ENCODE measurements at regions not wholly inside any gene's neighbourhood (a gene's known extent, or its start where the extent isn't known, plus 50 kb on each side); places are given as distances from the start of the nearest gene placed in this dataset.
"Not testable (repeated sequence)": the region's sequence is repeated elsewhere in the genome, so short reads cannot be mapped to it uniquely, and the experiment has no call there.

- Histone ChIP-seq H3K4me2 (ENCODE audit: low read depth, low read length, poor library complexity, severe bottlenecking) (no peak overlapping the region), H3K4me3 (ENCODE audit: insufficient read depth, low read length, poor library complexity, severe bottlenecking) (no peak overlapping the region), H3K27ac (ENCODE audit: low read depth, low read length) (no peak overlapping the region), H3K9ac (ENCODE audit: low read length) (no peak overlapping the region), H3K9me3 (ENCODE audit: insufficient read depth, low read length) (no peaks in the 10 kb centered on the region), H3K27me3 (ENCODE audit: low read length) (no peaks in the 10 kb centered on the region), H3K79me2 (ENCODE audit: insufficient read depth, low read length) (no peaks in the 10 kb centered on the region), H2AFZ (ENCODE audit: low read depth, low read length, severe bottlenecking) (no peak overlapping the region), H4K20me1 (ENCODE audit: low read depth, low read length) (no peaks in the 10 kb centered on the region), H3K36me3 (ENCODE audit: low read length) (no peaks in the 10 kb centered on the region), H3F3A (ENCODE audit: insufficient read depth) (no peaks in the 10 kb centered on the region), H3K9me2 (replicated peaks; ENCODE audit: insufficient read depth, low read length) (no peaks in the 10 kb centered on the region)
- TF ChIP-seq CTCF (IDR thresholded peaks at IDR 0.05; ENCODE audit: insufficient read depth, low read length, poor library complexity, severe bottlenecking) (no peak), EZH2phosphoT487 (conservative IDR thresholded peaks at IDR 0.05; ENCODE audit: low read length) (no peak)
Observed at GRCh38 chr3:22843854-22844253, 359.3 kb upstream of the UBE2E2 start.

GRCh38 chr3:22846566-22846965, 356.6 kb upstream of the UBE2E2 start:
- H3K4me2 ChIP-seq (ENCODE audit: low read depth, low read length, poor library complexity, severe bottlenecking) = no peak overlapping the region

GRCh38 chr3:22849583-22849982, 353.5 kb upstream of the UBE2E2 start:
- H3F3A ChIP-seq (ENCODE audit: insufficient read depth); H3K9me2 ChIP-seq (replicated peaks; ENCODE audit: insufficient read depth, low read length); H3K4me3 ChIP-seq (ENCODE audit: insufficient read depth, low read length, poor library complexity, severe bottlenecking); H3K79me2 ChIP-seq (ENCODE audit: insufficient read depth, low read length); H3K27me3 ChIP-seq (ENCODE audit: low read length); H2AFZ ChIP-seq (ENCODE audit: low read depth, low read length, severe bottlenecking); H3K9ac ChIP-seq (ENCODE audit: low read length); H3K9me3 ChIP-seq (ENCODE audit: insufficient read depth, low read length); H4K20me1 ChIP-seq (ENCODE audit: low read depth, low read length); H3K27ac ChIP-seq (ENCODE audit: low read depth, low read length); H3K4me2 ChIP-seq (ENCODE audit: low read depth, low read length, poor library complexity, severe bottlenecking); H3K36me3 ChIP-seq (ENCODE audit: low read length): not testable (repeated sequence)

More at GRCh38 chr3:22846566-22846965, 356.6 kb upstream of the UBE2E2 start:
- Histone ChIP-seq H3K79me2 (ENCODE audit: insufficient read depth, low read length) (no peaks in the 10 kb centered on the region), H3K27me3 (ENCODE audit: low read length) (no peaks in the 10 kb centered on the region), H3K27ac (ENCODE audit: low read depth, low read length) (no peak overlapping the region), H2AFZ (ENCODE audit: low read depth, low read length, severe bottlenecking) (no peak overlapping the region), H3K36me3 (ENCODE audit: low read length) (no peaks in the 10 kb centered on the region), H3F3A (ENCODE audit: insufficient read depth) (no peaks in the 10 kb centered on the region), H3K9ac (ENCODE audit: low read length) (no peak overlapping the region), H3K4me3 (ENCODE audit: insufficient read depth, low read length, poor library complexity, severe bottlenecking) (no peak overlapping the region), H4K20me1 (ENCODE audit: low read depth, low read length) (no peaks in the 10 kb centered on the region), H3K9me2 (replicated peaks; ENCODE audit: insufficient read depth, low read length) (no peaks in the 10 kb centered on the region), H3K9me3 (ENCODE audit: insufficient read depth, low read length) (no peaks in the 10 kb centered on the region)
- TF ChIP-seq CTCF (IDR thresholded peaks at IDR 0.05; ENCODE audit: insufficient read depth, low read length, poor library complexity, severe bottlenecking) (no peak), EZH2phosphoT487 (conservative IDR thresholded peaks at IDR 0.05; ENCODE audit: low read length) (no peak)

- Histone ChIP-seq H3K36me3 (ENCODE audit: low read length) (no peaks in the 10 kb centered on the region), H3K9me2 (replicated peaks; ENCODE audit: insufficient read depth, low read length) (no peaks in the 10 kb centered on the region), H3K4me2 (ENCODE audit: low read depth, low read length, poor library complexity, severe bottlenecking) (no peak overlapping the region), H4K20me1 (ENCODE audit: low read depth, low read length) (no peaks in the 10 kb centered on the region), H3F3A (ENCODE audit: insufficient read depth) (no peaks in the 10 kb centered on the region), H3K9me3 (ENCODE audit: insufficient read depth, low read length) (no peaks in the 10 kb centered on the region), H3K9ac (ENCODE audit: low read length) (no peak overlapping the region), H3K27ac (ENCODE audit: low read depth, low read length) (no peak overlapping the region), H3K27me3 (ENCODE audit: low read length) (no peaks in the 10 kb centered on the region), H3K4me3 (ENCODE audit: insufficient read depth, low read length, poor library complexity, severe bottlenecking) (no peak overlapping the region), H2AFZ (ENCODE audit: low read depth, low read length, severe bottlenecking) (no peak overlapping the region), H3K79me2 (ENCODE audit: insufficient read depth, low read length) (no peaks in the 10 kb centered on the region)
- TF ChIP-seq CTCF (IDR thresholded peaks at IDR 0.05; ENCODE audit: insufficient read depth, low read length, poor library complexity, severe bottlenecking) (no peak), EZH2phosphoT487 (conservative IDR thresholded peaks at IDR 0.05; ENCODE audit: low read length) (no peak)
Observed at GRCh38 chr3:22856811-22857210, 346.3 kb upstream of the UBE2E2 start.
